ENCODE measurements at regions not wholly inside any gene's neighbourhood (a gene's known extent, or its start where the extent isn't known, plus 50 kb on each side); places are given as distances from the start of the nearest gene placed in this dataset.
"Not testable (repeated sequence)": the region's sequence is repeated elsewhere in the genome, so short reads cannot be mapped to it uniquely, and the experiment has no call there.

GRCh38 chr10:28769091-28769604 lies 91.8 kb downstream of the BAMBI start:
- TF ChIP-seq CTCF (conservative IDR thresholded peaks at IDR 0.05 in 1 of 2, IDR thresholded peaks at IDR 0.05 in 1 of 2; ENCODE audit: low read depth in 1 of 2, low read length in 2 of 2) (no peak), EZH2 (IDR thresholded peaks at IDR 0.05; ENCODE audit: low read length, missing control alignments) (no peak)
- no peak overlapping the region for H2AFZ ChIP-seq (ENCODE audit: low read length)

GRCh38 chr10:28771580-28772090 lies 94.3 kb downstream of the BAMBI start:
- H3K9me3 ChIP-seq (ENCODE audit: control insufficient read depth, insufficient read depth, low read depth, low read length); H3K79me2 ChIP-seq (ENCODE audit: control insufficient read depth, insufficient read depth, low read length); H3K9ac ChIP-seq (ENCODE audit: insufficient read depth, low read length); H3K4me3 ChIP-seq (replicated peaks in 1 of 4; ENCODE audit: control extremely low read depth in 1 of 4, insufficient read depth in 1 of 4, low read depth in 3 of 4, low read length in 4 of 4); H4K20me1 ChIP-seq (ENCODE audit: control insufficient read depth, extremely low read depth, insufficient read depth, low read length); H3K27me3 ChIP-seq (ENCODE audit: control insufficient read depth, insufficient read depth, low read length); H3K4me1 ChIP-seq (ENCODE audit: control insufficient read depth, extremely low read depth, insufficient read depth, low read length); H2AFZ ChIP-seq (ENCODE audit: low read length); H3K36me3 ChIP-seq (ENCODE audit: control insufficient read depth, insufficient read depth, low read length); H3K27ac ChIP-seq (ENCODE audit: insufficient read depth, low read length); H3K4me2 ChIP-seq (ENCODE audit: extremely low read depth, insufficient read depth, low read length); DNase-seq (ENCODE audit: low read depth in 2 of 2): not testable (repeated sequence)

More at GRCh38 chr10:28769091-28769604, 91.8 kb downstream of the BAMBI start:
- Histone ChIP-seq H3K4me2 (ENCODE audit: extremely low read depth, insufficient read depth, low read length) (no peak overlapping the region), H3K9ac (ENCODE audit: insufficient read depth, low read length) (no peak overlapping the region), H3K36me3 (ENCODE audit: control insufficient read depth, insufficient read depth, low read length) (no peaks in the 10 kb centered on the region), H3K9me3 (ENCODE audit: control insufficient read depth, insufficient read depth, low read depth, low read length) (no peaks in the 10 kb centered on the region), H3K79me2 (ENCODE audit: control insufficient read depth, insufficient read depth, low read length) (no peaks in the 10 kb centered on the region), H4K20me1 (ENCODE audit: control insufficient read depth, extremely low read depth, insufficient read depth, low read length) (no peaks in the 10 kb centered on the region), H3K27ac (ENCODE audit: insufficient read depth, low read length) (no peak overlapping the region), H3K4me1 (ENCODE audit: control insufficient read depth, extremely low read depth, insufficient read depth, low read length) (no peaks in the 10 kb centered on the region), H3K27me3 (ENCODE audit: control insufficient read depth, insufficient read depth, low read length) (no peaks in the 10 kb centered on the region), H3K4me3 (replicated peaks in 1 of 4; ENCODE audit: control extremely low read depth in 1 of 4, insufficient read depth in 1 of 4, low read depth in 3 of 4, low read length in 4 of 4) (no peak overlapping the region)
- no peak for DNase-seq (ENCODE audit: low read depth in 2 of 2)

- no peaks in the 10 kb centered on the region for H4K20me1 ChIP-seq (ENCODE audit: control insufficient read depth, extremely low read depth, insufficient read depth, low read length)
- no peak overlapping the region for H3K27ac ChIP-seq (ENCODE audit: insufficient read depth, low read length)
- H3K36me3 ChIP-seq (ENCODE audit: control insufficient read depth, insufficient read depth, low read length): no peaks in the 10 kb centered on the region
- H3K9ac ChIP-seq (ENCODE audit: insufficient read depth, low read length): no peak overlapping the region
- H3K79me2 ChIP-seq (ENCODE audit: control insufficient read depth, insufficient read depth, low read length): no peaks in the 10 kb centered on the region
- H3K4me3 ChIP-seq (replicated peaks in 1 of 4; ENCODE audit: control extremely low read depth in 1 of 4, insufficient read depth in 1 of 4, low read depth in 3 of 4, low read length in 4 of 4): no peak overlapping the region
- no peak overlapping the region for H2AFZ ChIP-seq (ENCODE audit: low read length)
- no peaks in the 10 kb centered on the region for H3K9me3 ChIP-seq (ENCODE audit: control insufficient read depth, insufficient read depth, low read depth, low read length)
- H3K4me1 ChIP-seq (ENCODE audit: control insufficient read depth, extremely low read depth, insufficient read depth, low read length): no peaks in the 10 kb centered on the region
- no peaks in the 10 kb centered on the region for H3K27me3 ChIP-seq (ENCODE audit: control insufficient read depth, insufficient read depth, low read length)
- TF ChIP-seq EZH2 (IDR thresholded peaks at IDR 0.05; ENCODE audit: low read length, missing control alignments) (no peak), CTCF (conservative IDR thresholded peaks at IDR 0.05 in 1 of 2, IDR thresholded peaks at IDR 0.05 in 1 of 2; ENCODE audit: low read depth in 1 of 2, low read length in 2 of 2) (no peak)
- DNase-seq (ENCODE audit: low read depth in 2 of 2): no peak
- H3K4me2 ChIP-seq (ENCODE audit: extremely low read depth, insufficient read depth, low read length): no peak overlapping the region
Measured at GRCh38 chr10:28774051-28774995, 97.0 kb downstream of the BAMBI start.

All from fibroblast of lung (primary cell).